Esophagus (tissue), 2 donors: ENCODE measurements at regions not wholly inside any gene's neighbourhood (a gene's known extent, or its start where the extent isn't known, plus 50 kb on each side); places are given as distances from the start of the nearest gene placed in this dataset.

Experiments
- H3K27ac ChIP-seq, 2 donors: one replicate each; pipeline ENCODE4 v1.5.1; 2013; ENCODE audit warnings: low read depth in 2 of 2, mild to moderate bottlenecking in 2 of 2, inconsistent platforms in 1 of 2, low read length in 1 of 2, moderate library complexity in 1 of 2
- H3K27me3 ChIP-seq, 2 donors: one replicate each; pipeline ENCODE4 v1.6.1; 2013; ENCODE audit warnings: low read length in 2 of 2, control low read depth in 1 of 2, mild to moderate bottlenecking in 1 of 2; ENCODE audit not compliant: insufficient read depth in 2 of 2, control insufficient read depth in 1 of 2
- H3K36me3 ChIP-seq, 2 donors: one replicate each; pipeline ENCODE4 v1.6.1; 2013; ENCODE audit warnings: low read length in 1 of 2; ENCODE audit not compliant: control insufficient read depth in 2 of 2, insufficient read depth in 2 of 2
- H3K4me1 ChIP-seq, 2 donors: one replicate each; pipeline ENCODE4 v1.6.1; 2013; ENCODE audit warnings: low read length in 1 of 2; ENCODE audit not compliant: control insufficient read depth in 2 of 2, insufficient read depth in 2 of 2
- H3K4me3 ChIP-seq, 2 donors: one replicate each; pipeline ENCODE4 v1.5.1; 2013; ENCODE audit warnings: low read length in 2 of 2, mild to moderate bottlenecking in 2 of 2, low read depth in 1 of 2, moderate library complexity in 1 of 2
- H3K9me3 ChIP-seq, 2 donors: one replicate each; pipeline ENCODE4 v1.6.1; 2013; ENCODE audit warnings: mild to moderate bottlenecking in 2 of 2, low read depth in 1 of 2, low read length in 1 of 2, moderate library complexity in 1 of 2; ENCODE audit not compliant: control insufficient read depth in 2 of 2, insufficient read depth in 1 of 2
- WGBS, 2 donors: extraction: QIAGEN DNeasy Blood & Tissue Kit; methylation state at CpG; one replicate each; pipeline ENCODE4 v1.1.7; 2013; 5-methylcytosine and 5-hydroxymethylcytosine counted together
- donor health status: healthy with polysubstance abuse.
- donor health status: Bipolar disorder and iron deficiency.

GRCh38 chr2:126838716-126838985 lies 60.0 kb upstream of the TEX51 start:
- H3K4me3 ChIP-seq: no peak overlapping the region
- H3K4me1 ChIP-seq: no peaks in the 10 kb centered on the region
- no peaks in the 10 kb centered on the region for H3K36me3 ChIP-seq
- H3K27me3 ChIP-seq: no peaks in the 10 kb centered on the region
- H3K27ac ChIP-seq: no peak overlapping the region
- H3K9me3 ChIP-seq: no peaks in the 10 kb centered on the region
- WGBS, 2 donors: 33 to 36% methylated on average over 3 of the region's 3 CpGs

DNA sequence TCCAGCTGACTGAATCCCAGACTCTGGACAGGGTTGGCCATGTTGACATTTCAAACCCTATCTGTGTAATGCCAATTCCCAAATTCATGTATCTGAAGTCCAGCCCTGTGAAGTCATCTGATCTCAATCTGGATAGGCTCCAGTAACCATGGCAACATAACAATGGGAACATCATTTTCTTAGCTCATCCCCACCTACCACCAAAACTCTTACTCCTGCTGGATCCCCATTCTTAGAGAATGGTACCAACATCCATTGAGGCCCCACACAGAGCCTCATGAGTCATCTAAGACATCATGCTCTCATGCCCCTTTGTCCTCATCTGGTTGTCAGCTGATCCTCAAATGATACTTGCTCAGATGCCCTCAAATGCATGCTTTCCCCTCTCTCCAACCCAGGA lies 58.9 kb upstream of the TEX51 start:
- Histone ChIP-seq H3K27me3 (no peaks in the 10 kb centered on the region), H3K27ac (no peak overlapping the region), H3K4me1 (no peaks in the 10 kb centered on the region), H3K4me3 (no peak overlapping the region), H3K36me3 (no peaks in the 10 kb centered on the region), H3K9me3 (no peaks in the 10 kb centered on the region)

DNA sequence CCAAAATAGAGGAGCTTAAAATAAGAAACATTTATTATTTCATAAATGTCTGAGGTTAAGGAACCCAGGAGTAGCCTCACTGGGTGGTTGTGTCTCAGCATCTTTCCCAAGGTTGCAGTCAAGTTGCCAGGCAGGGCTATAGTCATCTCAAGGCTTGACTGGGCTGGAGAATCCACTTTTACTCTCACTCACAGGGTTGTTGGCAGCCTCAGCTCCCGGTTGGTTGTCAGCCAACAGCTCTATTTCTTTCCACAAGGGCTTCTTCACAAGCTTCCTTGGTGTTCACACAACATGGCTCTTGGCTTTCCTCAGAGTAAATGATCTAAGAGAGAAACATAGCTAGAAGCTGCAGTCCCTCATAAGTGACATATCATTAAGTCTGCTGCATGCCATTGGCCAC lies 55.6 kb upstream of the TEX51 start:
- Histone ChIP-seq H3K4me3 (no peak overlapping the region), H3K4me1 (no peaks in the 10 kb centered on the region), H3K27me3 (no peaks in the 10 kb centered on the region), H3K36me3 (no peaks in the 10 kb centered on the region), H3K9me3 (no peaks in the 10 kb centered on the region), H3K27ac (no peak overlapping the region)
- WGBS, 2 donors: 53 to 55% methylated on average over 1 of the region's 1 CpG

DNA sequence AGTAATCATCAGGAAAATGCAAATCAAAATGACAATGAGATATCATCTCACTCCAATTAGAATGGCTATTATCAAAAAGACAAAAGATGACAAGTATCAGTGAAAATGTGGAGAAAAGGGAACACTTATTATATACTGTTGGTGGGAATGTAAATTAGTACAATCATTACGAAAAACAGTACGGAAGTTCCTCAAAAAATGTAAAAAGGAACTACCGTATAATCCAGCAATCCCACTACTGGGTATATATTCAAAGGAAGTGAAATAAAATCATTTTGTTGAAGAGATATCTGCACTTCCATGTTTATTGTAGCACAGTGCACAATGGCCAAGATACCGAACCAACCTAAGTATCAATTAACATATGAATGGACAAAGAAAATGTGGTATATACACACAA lies 52.4 kb upstream of the TEX51 start:
- no peak overlapping the region for H3K4me3 ChIP-seq
- WGBS, 2 donors: 87 to 91% methylated on average over 4 of the region's 4 CpGs
- H3K9me3 ChIP-seq: peaks cover 0 to 2% of the 10 kb centered on the region in 2 donors
- H3K27me3 ChIP-seq: no peaks in the 10 kb centered on the region
- H3K4me1 ChIP-seq: no peaks in the 10 kb centered on the region
- H3K36me3 ChIP-seq: no peaks in the 10 kb centered on the region
- H3K27ac ChIP-seq: no peak overlapping the region
